ENCODE measurements at regions not wholly inside any gene's neighbourhood (a gene's known extent, or its start where the extent isn't known, plus 50 kb on each side); places are given as distances from the start of the nearest gene placed in this dataset.
A peak's percentile ranks its signal among the peaks of the same experiment; 100 is the strongest.

GRCh38 chr13:105464249-105464648, 1071.2 kb downstream of the EFNB2 start:
- CTCF ChIA-PET: no interaction called here
- TF ChIP-seq MAZ (IDR thresholded peaks at IDR 0.05; ENCODE audit: borderline replicate concordance, low read depth, low read length): no peak
- no peak for TF ChIP-seq BHLHE40 (IDR thresholded peaks at IDR 0.05; ENCODE audit: low read depth, low read length)
- TF ChIP-seq CHD1 (IDR thresholded peaks at IDR 0.05; ENCODE audit: low read depth, low read length): no peak
- no peak for TF ChIP-seq RCOR1 (IDR thresholded peaks at IDR 0.05; ENCODE audit: insufficient replicate concordance, low read length)
- TF ChIP-seq CEBPB (IDR thresholded peaks at IDR 0.05; ENCODE audit: low read depth, low read length): no peak
- TF ChIP-seq USF2 (IDR thresholded peaks at IDR 0.05; ENCODE audit: low read depth, low read length): no peak
- no peak for TF ChIP-seq SMC3 (IDR thresholded peaks at IDR 0.05; ENCODE audit: low read depth, low read length)
- TF ChIP-seq RAD21 (IDR thresholded peaks at IDR 0.05; ENCODE audit: low read length): no peak
- TF ChIP-seq MXI1 (IDR thresholded peaks at IDR 0.05; ENCODE audit: borderline replicate concordance, low read depth, low read length): no peak
- H3K56ac ChIP-seq (ENCODE audit: extremely low read depth, insufficient read depth, low read length): no peak overlapping the region
- H2AK5ac ChIP-seq (ENCODE audit: low read depth, low read length): no peak overlapping the region
- H3K36me3 ChIP-seq (ENCODE audit: control insufficient read depth, insufficient read depth, low read length): no peaks in the 10 kb centered on the region
- no peaks in the 10 kb centered on the region for H4K20me1 ChIP-seq (ENCODE audit: insufficient read depth, low read length)
- H3K4me2 ChIP-seq (ENCODE audit: low read depth, low read length): no peak overlapping the region
- no TSS peak for BruUV-seq (replicated peaks)
- no peak overlapping the region for H2AFZ ChIP-seq (replicated peaks; ENCODE audit: low read length, poor library complexity)
- peak; percentile 43 for DNase-seq
- no peak overlapping the region for H2BK15ac ChIP-seq (ENCODE audit: low read depth, low read length)
- in situ Hi-C loops (cut with MboI; ENCODE audit: low sequenced_read_pairs) (no loop called here), dilution Hi-C loops (cut with HindIII; ENCODE audit: low sequenced_read_pairs, unreplicated experiment) (no loop called here), intact Hi-C loops (cut with micrococcal nuclease) (no loop called here)
- H3K79me1 ChIP-seq (ENCODE audit: low read depth in 1 of 2, low read length in 2 of 2): no peaks in the 10 kb centered on the region
- no peak overlapping the region for H3K9ac ChIP-seq (ENCODE audit: low read depth, low read length)
- H3K4me3 ChIP-seq (ENCODE audit: insufficient read depth, low read depth, low read length): no peak overlapping the region
- peaks cover 3% of the 10 kb centered on the region; the same call in 1 of the 2 replicates for H3K9me3 ChIP-seq (ENCODE audit: control insufficient read depth, insufficient read depth, low read length)
- no peak overlapping the region for H3K23ac ChIP-seq (ENCODE audit: low read depth, low read length)
- H3K18ac ChIP-seq (ENCODE audit: low read depth, low read length): no peak overlapping the region
- no peaks in the 10 kb centered on the region for H3K9me1 ChIP-seq (ENCODE audit: insufficient read depth, low read length)
- POLR2A ChIA-PET (ENCODE audit: unreplicated experiment): no interaction called here
- no CpG with 5 or more reads among the region's 1 CpG for WGBS, 2 experiments (ENCODE audit: extremely low coverage in 2 of 2, insufficient read length in 1 of 2)
- no peak overlapping the region for H2BK5ac ChIP-seq (ENCODE audit: low read depth, low read length, poor library complexity, severe bottlenecking)
- no peak overlapping the region for H2BK20ac ChIP-seq (ENCODE audit: low read depth, low read length)
- H4K8ac ChIP-seq (ENCODE audit: low read depth in 2 of 2, low read length in 2 of 2): no peak overlapping the region
- no peak overlapping the region for H4K91ac ChIP-seq (ENCODE audit: insufficient read depth, low read depth, low read length)
- no peak overlapping the region for H3K27ac ChIP-seq (ENCODE audit: insufficient read depth, low read length)
- no peaks in the 10 kb centered on the region for H3K4me1 ChIP-seq (ENCODE audit: control insufficient read depth, insufficient read depth, low read length)
- no peak overlapping the region for H3K4ac ChIP-seq (ENCODE audit: low read depth, low read length)
- H3K27me3 ChIP-seq (ENCODE audit: control insufficient read depth, insufficient read depth, low read length): no peaks in the 10 kb centered on the region; the same call in 1 of the 2 replicates
- no peak overlapping the region for H4K5ac ChIP-seq (ENCODE audit: low read depth, low read length)
- no peak overlapping the region for H2BK120ac ChIP-seq (ENCODE audit: low read depth, low read length)
- peak; percentile 48; the same call in 1 of the 2 replicates for ATAC-seq (ENCODE audit: low read depth)
- no peak overlapping the region for H2AK9ac ChIP-seq (replicated peaks; ENCODE audit: low read depth, low read length, poor library complexity)
- no peak overlapping the region for H3K14ac ChIP-seq (replicated peaks; ENCODE audit: low read depth, low read length)

All from IMR-90 (cell line).